ENCODE measurements at regions not wholly inside any gene's neighbourhood (a gene's known extent, or its start where the extent isn't known, plus 50 kb on each side); places are given as distances from the start of the nearest gene placed in this dataset.

DNA sequence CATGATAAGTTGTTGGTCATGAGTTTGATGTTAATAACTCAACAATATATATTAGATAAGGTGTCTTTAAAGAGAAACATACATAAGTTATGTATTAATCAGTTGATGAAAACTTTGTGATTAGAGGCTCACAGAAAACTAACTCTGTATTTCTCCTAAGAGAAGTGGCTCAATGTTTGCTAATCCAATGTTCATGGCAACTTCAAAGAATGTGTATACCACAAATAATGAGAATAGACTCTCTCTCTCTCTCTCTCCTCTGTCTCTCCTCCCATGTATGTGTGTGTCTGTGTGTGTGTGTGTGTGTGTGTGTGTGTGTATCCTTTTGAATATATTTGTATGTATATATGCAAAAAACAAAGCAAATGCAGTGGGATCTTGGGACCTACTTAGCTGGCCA, 1304.9 kb downstream of the MRPL39 start:
- DNase-seq: no peak

DNA sequence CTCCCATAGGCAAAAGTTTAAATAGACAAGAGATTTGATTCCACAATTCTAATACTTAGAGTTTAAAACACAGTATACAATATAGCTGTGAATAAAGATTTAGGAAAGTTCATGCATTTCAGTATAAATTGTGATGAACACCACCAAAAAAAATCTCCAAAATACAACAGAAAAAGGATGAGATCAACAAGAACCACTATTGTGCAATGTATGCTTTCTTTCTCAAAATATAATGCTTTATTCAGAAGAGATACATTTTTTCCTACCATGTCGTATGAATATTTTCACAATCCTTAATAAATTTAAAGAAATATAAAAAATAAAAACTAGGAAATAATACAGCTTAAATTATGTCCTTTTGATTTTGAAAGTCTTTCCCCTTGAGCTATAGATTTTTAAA, 1309.2 kb downstream of the MRPL39 start:
- no peak for DNase-seq

DNA sequence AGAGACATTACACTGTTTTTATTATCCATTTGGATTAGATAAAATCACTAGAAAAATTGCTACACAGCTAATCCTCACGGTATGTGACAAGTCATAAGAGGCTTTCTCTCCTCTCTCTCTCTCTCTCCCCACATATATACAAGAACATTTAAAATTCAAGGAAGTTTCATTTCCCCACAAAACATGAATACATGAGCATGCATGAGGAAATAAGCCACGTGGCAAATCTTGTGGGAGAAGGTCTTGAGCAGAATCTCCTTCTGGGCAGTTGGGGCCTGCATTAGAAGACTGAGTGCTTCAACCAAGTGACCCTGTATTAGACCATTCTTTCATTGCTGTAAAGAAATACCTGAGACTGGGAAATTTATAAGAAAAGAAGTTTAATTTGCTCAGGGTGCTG, 1313.1 kb downstream of the MRPL39 start:
- DNase-seq: no peak

DNA sequence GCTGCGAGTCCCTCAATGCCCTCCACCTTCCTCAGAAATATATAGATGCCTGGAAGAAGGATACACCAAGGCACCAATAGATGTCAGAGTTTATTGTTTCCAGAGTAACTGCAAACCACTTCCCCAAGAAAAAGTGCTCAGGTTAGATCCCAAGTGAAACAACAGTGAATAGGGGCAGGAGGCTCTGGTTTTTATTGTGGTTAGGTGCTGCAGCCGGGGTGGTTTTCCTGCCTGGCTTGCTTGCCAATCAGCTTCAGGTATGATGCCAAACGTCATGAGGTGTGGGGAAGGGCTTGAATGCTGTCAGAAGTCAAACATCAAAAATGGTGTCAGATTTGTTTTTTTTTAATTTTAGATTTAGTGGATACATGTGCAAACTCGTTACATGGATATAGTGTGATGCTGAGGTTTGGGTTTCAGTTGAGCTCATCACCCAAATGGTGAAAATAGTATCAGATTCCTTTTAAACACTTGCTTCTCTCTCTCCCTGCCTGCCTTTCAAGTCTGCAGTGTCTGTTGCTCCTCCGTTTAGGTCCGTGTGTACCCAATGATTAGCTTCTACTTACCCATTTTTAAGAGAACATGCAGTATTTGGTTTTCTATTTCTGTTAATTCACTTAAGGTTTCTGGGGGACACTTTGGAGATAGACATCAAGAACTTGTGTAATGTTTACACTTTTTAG, 1317.0 kb downstream of the MRPL39 start:
- no peak for DNase-seq

DNA sequence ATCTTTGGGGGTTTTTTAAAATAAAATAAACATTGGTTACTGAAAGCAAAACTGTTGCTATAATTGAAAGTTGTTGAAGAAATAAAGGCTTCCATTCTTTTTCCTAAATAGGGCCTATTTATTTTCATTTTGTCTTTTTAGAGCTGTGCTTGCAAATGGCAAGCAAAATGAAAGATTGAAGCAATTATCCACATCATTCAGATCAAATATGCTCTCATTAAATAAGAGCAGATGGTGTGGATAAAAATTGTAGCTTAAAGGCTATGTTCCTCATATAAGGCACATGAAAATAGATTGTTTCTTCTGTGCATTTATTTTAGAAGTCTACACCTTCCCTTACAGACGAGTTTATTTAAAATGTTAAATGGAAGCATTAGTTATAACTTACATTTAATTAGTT, 1317.7 kb downstream of the MRPL39 start:
- DNase-seq: no peak

DNA sequence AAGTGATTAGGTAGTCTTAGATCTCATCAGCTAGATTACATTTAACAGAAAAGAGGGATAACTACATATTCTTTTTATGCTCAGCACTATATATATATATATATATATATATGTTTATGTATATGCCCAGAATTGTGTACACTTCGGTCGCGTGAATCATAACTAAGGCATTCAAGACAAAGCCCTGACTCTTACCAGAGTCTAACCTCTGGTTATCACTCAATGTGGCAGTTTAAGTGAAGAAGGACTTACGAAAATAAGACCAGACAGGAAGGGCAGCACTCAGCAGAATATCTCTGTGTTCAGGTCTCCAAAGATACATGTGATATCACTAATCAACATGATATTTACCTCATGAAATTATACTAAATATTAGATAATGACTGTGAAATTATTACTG, 1326.7 kb downstream of the MRPL39 start:
- no peak for DNase-seq

DNA sequence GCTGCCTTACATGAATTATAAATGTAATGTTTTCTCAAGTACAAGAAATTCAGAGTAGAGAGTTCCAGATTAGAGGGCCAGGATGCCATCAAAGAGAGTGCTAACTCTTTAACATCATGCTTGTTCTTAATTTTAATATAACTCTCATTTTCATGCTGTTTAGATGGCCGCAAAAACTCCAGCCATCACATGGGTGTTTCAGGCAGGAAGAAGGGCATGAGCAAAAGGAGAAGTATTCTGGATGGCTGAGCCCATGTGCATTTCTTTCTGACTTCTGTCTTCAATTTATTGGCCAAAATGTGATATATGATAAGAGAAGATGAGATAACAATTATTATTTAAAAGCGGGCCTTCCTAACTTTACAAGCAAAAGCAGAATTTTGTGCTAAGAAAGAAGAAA, 1328.6 kb downstream of the MRPL39 start:
- no peak for DNase-seq

DNA sequence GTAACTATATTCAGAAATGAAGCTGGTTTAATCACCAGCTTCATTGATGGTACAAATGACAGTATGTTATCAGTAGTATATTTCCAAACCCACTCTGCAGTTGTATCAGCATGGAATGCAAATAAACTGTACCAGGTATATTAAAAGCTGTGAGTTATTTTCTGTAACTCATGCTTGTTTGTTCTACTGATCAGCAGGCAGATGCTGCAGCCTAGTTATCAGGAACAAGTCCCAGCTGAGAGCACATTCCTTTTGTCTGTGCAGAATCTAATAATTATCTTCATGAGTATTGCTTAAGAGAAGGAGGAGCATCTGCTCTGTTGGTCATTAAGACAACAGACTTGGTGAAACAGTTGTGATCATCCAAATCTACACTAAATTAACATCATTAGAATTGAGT, 1331.1 kb downstream of the MRPL39 start:
- DNase-seq: no peak

DNA sequence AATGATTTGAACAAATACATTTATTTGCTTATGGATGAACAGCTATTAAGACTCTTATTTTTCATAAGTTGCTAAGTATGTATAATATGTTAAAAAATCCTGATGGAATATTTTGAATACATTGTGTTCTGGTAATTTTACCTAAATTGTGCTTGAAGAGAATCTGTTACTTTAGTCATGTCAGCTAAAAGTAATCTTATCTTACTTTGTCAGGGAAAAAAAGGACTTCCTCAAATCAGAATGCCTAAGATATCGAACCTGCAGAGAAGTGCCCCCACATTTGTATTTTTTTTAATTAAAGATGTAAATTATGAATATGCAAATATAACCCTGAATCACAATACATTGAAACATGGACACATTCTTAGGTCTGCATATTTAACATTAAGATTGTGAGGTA, 1331.7 kb downstream of the MRPL39 start:
- no peak for DNase-seq

DNA sequence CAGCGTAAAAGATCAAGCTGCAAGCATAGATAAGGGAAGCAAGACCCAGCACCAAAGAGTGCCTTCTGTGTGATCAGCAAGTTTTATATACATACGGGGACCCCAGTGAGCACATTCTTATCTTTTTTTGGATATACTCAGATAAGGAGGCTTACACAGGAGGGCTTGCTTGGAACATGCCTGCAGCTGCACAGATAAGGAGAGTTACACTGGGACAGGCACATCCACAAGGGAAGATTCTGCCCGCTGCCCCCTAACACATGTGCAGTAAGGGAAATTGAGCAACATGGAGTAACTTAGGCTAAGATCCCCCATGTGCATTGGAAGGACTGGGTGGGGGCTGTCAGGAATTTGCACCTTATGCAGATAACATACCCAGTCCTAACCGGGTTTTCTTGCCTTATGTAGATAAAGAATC, 1334.8 kb downstream of the MRPL39 start:
- no peak for DNase-seq

DNA sequence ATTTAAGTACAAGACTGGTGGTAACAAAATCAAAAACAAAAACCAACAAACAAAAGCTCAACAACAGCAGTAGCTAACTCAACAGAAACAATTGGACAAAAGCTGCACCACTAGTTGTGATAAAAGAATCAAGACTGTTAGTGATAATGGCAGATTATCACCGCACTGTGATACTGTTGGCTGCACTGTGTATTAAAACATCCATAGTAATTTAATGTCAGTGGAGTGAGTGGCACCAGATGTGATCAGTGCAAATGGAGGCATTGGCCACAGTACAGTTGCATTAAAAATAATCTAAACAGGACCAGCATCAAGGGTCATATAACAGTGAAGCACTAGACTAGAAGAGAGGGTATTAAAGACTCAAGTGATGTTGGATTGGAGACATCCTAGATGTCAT, 1341.3 kb downstream of the MRPL39 start:
- no peak for DNase-seq

DNA sequence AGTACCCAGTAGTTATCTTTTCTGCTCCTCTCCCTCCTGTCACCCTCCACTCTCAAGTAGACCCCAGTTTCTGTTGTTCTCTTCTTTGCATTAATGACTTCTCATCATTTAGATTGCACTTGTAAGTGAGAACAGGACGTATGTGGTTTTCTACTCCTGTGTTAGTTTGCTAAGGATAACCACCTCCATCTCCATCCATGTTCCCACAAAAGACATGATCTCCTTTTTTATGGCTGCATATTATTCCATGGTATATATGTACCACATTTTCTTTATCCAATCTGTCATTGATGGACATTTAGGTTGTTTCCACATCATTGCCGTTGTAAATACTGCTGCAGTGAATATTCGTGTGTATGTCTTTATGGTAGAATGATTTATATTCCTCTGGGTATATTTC, 1346.5 kb downstream of the MRPL39 start:
- no peak for DNase-seq

DNA sequence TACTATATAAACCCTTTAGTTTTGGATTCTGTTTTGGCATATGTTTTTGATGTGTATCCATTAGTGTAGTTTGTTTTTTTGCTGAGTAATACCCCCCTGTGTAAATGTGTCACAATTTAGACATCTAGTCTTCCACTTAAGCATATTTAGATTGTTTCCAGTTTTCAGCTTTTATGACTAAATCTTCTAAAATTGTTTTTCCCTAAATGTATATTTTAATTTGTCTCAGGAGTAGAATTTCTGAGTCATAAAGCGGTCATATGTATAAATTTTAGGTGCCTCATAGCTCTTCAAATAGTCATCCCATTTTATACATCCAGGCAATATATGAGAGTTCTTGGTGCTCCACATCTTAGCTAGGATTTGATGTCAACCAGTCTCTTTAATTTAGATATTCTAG, 1348.0 kb downstream of the MRPL39 start:
- DNase-seq: no peak

DNA sequence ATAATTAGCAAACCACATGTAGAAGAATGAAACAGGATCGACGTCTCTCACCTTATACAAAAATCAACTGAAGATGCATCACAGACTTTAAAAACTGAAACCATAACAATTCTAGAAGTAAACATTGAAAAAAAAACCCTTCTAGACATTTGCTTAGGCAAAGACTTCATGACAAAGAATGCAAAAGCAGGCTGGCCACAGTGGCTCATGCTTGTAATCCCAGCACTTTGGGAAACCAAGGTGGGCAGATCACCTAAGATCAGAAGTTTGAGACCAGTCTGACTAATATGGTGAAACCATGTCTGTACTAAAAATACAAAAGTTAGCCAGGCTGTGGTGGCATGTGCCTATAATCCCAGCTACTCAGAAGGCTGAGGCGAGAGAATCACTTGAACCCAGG, 1351.7 kb downstream of the MRPL39 start:
- no peak for DNase-seq

DNA sequence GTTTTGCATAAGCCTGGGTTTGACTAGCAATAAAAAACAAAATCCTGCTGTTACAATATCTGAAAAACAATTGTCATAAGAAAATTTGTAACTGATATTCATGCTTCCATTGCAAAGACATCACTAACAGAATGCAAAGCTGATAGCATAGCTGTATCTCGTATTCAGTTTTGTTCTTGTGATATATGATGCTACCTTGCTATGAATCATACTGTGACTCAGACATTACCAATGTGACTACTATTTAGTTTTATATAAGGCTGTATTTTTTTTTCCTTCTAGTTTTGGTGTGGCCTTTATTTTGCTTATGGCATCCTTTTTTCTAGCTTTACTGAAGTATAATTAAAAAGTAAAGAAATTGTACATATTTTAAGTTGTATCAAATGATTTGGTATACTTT, 1381.8 kb downstream of the MRPL39 start:
- no peak for DNase-seq

DNA sequence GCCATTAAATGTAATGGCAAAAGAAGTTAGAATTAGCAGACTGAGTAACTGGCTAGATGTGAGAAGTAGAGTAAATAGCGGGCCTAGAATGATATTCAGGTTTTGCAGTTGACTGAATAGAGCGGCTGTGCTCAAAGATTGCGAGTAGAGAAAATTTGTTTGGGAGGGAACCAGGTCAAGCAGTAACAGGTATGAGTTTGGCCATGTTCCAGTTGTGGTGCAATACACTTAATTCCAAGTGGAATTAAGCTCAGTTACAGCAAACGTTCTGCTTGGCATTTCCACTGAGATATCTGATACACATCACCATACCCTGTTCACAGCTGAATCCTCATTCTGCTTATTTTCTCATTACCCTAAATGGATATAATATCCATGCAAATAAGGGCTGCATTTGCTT, 1382.9 kb downstream of the MRPL39 start:
- DNase-seq: no peak

DNA sequence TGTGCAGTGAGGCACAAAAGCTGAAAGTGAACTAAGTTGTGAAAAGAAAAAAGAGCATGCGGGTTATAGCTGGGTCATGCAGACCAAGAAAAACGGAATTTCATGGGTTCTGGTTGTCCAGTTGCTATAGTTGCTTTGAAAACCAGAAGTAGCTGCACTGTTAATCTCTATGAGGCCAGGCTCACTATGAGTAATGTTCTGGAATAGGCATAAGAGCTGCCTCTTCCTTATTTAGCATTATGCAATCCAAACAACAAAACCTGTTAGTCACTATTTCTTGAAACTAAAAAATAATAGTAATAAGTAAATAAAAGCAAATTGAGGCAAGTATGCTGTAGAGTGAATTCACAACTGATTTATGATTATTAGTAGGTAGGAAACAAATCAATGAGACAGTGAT, 1383.7 kb downstream of the MRPL39 start:
- no peak for DNase-seq

DNA sequence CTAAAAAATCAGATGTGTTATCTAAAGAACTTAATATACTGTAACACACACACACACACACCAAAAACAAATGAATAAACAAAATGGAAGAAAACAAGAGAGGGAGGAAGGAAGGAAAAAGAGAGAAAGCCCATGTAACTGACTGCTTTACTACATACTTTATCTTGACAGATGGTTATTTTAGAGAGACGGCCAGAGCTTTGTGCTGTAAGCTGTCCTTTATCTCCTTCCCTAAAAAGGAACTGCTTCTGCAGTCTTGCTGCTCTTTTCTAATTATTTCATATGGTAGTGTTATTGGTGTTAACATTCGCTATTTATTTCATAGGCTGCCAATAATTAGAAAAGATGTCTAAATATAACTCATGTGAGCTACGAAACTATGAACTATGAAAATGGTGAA, 1384.6 kb downstream of the MRPL39 start:
- no peak for DNase-seq

DNA sequence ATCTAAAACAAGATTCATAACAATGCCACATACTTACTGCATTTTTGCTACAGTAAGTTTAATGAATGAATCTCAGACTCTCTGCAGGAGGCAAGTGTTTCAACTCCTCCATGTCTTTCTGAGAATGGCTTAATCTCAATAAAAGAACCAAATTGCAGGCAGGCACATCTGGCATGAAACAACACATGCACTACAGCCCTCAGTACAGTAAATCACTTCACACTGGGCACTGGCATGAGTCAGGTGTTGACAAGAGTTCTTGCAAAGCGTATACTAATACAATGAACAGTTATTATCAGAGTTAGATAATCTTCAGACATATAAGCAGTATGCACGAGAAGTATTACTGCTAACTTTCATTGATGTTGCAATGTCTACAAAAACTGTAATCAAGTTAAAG, 1386.8 kb downstream of the MRPL39 start:
- no peak for DNase-seq

DNA sequence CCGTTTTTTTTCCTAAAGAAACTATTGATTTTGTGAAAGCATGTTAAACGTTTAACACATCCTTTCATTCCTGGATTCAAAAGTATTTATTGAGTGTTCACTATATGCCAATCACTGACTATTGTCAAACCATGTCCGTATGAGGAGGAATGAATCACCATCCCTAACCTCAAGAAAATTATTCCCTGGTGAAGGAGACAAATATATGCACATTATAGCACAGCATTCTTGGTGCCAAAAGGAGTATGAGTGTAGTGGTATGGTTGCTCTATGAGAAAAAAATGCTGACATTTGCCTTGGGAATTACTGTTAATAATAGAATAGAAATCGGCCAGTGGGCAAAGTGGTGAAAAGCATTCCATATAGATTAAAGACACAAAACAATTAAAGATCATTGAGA, 1390.1 kb downstream of the MRPL39 start:
- no peak for DNase-seq

DNA sequence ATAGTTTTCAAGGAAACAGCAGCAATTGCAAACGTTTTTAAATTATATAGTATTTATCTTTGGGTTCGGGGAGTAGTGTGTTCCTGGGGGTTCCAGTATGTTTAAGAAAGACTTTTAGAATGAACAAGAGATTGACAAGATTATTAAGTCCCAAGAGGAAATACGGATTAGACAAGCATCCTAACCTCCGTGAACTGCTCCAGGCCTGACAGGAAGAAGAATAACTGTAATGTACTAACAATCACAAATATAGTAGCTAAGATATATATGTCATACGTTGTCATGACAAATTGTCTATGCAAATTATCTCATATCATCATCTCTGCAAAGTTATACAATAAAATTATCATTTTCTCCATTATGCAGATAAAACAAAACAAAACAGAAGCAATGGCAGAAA, 1397.2 kb downstream of the MRPL39 start:
- no peak for DNase-seq

DNA sequence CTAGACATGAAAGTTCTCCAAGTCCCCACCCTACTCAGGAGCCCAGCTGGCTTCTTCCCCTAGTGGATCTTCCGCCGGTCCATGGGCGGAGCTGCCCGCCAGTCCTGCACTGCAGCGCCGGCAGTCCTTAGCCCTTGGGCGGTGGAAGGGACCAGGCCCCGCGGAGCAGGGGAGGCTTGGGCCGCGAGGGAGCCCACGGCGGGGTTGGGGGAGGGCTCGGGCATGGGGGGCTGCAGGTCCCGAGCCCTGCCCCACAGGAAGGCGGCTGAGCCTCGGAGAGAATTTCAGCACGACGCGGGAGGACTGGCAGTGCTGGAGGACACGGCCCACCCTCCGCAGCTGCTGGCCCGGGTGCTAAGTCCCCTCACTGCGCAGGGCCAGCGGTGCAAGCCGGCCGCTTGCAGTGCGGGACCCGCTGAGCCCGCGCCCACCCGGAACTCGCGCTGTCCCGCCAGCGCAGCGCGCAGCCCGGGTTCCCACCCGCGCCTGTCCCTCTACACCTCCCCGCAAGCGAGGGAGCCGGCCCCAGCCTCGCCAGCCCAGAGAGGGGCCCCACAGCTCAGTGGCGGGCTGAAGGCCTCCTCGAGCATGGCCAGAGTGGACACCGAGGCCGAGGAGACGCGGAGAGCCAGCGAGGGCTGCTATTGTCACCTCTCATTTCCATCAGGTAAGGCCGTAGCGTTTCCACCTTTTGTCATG, 1398.6 kb downstream of the MRPL39 start:
- no peak for DNase-seq

DNA sequence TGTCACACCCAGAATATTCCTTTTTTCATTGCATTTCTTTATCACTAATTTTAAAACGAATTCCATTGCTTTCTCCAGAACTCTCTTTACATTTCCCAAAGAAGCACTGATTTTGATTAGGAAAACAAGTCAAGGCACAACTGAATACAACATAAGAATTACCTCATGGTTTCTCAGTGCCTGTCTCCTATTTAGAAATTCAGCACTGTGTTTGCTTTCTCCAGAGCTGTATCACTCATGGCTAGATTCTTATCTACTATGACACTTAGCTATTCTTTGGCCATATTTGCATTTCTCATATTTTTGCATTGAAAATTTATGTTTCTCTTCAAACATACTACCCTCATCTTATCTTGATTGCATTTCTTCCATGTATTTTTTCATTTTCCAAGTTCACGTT, 1402.0 kb downstream of the MRPL39 start:
- no peak for DNase-seq

DNA sequence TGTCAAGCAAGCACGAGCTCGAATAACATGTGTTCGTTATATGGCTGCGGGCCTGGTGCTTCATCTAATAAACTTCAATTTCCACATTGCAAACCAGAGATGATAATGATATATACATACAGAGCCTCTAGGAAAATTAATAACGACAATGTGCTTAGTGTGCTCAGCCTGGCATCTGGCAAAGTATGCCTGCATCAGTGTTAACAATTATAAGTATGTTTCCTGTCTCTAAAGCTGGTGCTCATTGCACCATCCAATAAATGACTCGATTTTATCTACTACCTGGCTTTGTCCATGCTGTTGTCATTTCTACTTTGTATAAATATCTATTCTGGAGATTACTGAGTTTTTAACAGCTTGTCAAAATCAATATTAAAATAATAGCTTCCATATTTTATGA, 1402.6 kb downstream of the MRPL39 start:
- DNase-seq: no peak

DNA sequence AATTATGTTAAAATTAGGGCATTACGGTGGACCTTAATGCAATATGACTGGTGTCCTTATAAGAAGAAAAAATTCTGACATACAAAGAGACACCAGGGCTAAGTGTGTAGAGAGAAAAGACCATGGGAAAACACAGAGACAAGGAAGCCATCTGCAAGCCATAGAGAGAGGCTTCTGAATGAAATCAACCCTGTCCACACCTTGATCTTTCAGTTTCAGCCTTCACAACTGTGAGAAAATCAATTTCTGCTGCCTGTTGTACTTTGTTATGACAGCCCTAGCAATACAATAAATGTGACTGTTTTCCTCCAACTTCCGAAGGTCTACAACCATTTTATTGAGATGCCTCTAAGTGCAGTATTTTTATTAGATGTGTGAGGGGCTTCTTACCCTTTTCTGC, 1407.2 kb downstream of the MRPL39 start:
- no peak for DNase-seq

All from stimulated activated CD4-positive, alpha-beta T cell treated with anti-CD3 and anti-CD28 coated beads, Interleukin-12 subunit alpha, Interleukin-12 subunit beta, amount 100 ng/mL, for 4 hours (primary cell).